Fibroblast of pulmonary artery (primary cell): ENCODE measurements at regions not wholly inside any gene's neighbourhood (a gene's known extent, or its start where the extent isn't known, plus 50 kb on each side); places are given as distances from the start of the nearest gene placed in this dataset.

Experiments used
- DNase-seq: peaks from one replicate; pipeline ENCODE4 v3.0.0-alpha.2; 2010; ENCODE audit warnings: low read depth
- H3K4me3 ChIP-seq: replicated peaks from 2 replicates; pipeline ENCODE4 v1.5.1; 2011; ENCODE audit warnings: low read depth, mild to moderate bottlenecking, control low read depth, low read length, moderate library complexity
- CTCF ChIP-seq: IDR thresholded peaks from 2 replicates; pipeline ENCODE4 v1.5.1; 2011; ENCODE audit warnings: mild to moderate bottlenecking, control low read depth, low read length, inconsistent platforms; ENCODE audit errors: missing control alignments

- H3K4me3 ChIP-seq: no peak overlapping the region
- no peak for DNase-seq
- no peak for TF ChIP-seq CTCF
These were observed 135.1 kb upstream of the PMEPA1 start for GRCh38 chr20:57844626-57845596.

GRCh38 chr20:57843941-57844625 is 134.3 kb upstream of the PMEPA1 start:
- no peak overlapping the region for H3K4me3 ChIP-seq
- no peak for TF ChIP-seq CTCF
- no peak for DNase-seq

- H3K4me3 ChIP-seq: no peak overlapping the region
- no peak for TF ChIP-seq CTCF
These were observed 132.9 kb upstream of the PMEPA1 start for GRCh38 chr20:57842720-57843119.

GRCh38 chr20:57841297-57841866 is 131.6 kb upstream of the PMEPA1 start:
- DNase-seq: no peak
- TF ChIP-seq CTCF: no peak
- H3K4me3 ChIP-seq: no peak overlapping the region

More at GRCh38 chr20:57842720-57843119, 132.9 kb upstream of the PMEPA1 start:
- DNase-seq: no peak

GRCh38 chr20:57840504-57841296 is 130.9 kb upstream of the PMEPA1 start:
- DNase-seq: no peak
- H3K4me3 ChIP-seq: no peak overlapping the region
- TF ChIP-seq CTCF: no peak

- DNase-seq: no peak
- no peak overlapping the region for H3K4me3 ChIP-seq
- no peak for TF ChIP-seq CTCF
These were observed 130.3 kb upstream of the PMEPA1 start for GRCh38 chr20:57840066-57840465.
